ENCODE measurements at regions not wholly inside any gene's neighbourhood (a gene's known extent, or its start where the extent isn't known, plus 50 kb on each side); places are given as distances from the start of the nearest gene placed in this dataset.

GRCh38 chr4:180500154-180500553 is 1743.0 kb upstream of the TENM3 start:
- TF ChIP-seq CTCF (IDR thresholded peaks at IDR 0.05; ENCODE audit: control insufficient read depth, insufficient read depth, low read depth, low read length, missing control alignments): no peak
- no peak overlapping the region for H3K4me3 ChIP-seq (ENCODE audit: control insufficient read depth, low read depth, low read length)
- DNase-seq (ENCODE audit: low read depth): no peak

GRCh38 chr4:180512801-180513475 is 1730.3 kb upstream of the TENM3 start:
- no peak for TF ChIP-seq CTCF (IDR thresholded peaks at IDR 0.05; ENCODE audit: control insufficient read depth, insufficient read depth, low read depth, low read length, missing control alignments)
- no peak for DNase-seq (ENCODE audit: low read depth)
- H3K4me3 ChIP-seq (ENCODE audit: control insufficient read depth, low read depth, low read length): no peak overlapping the region

DNA sequence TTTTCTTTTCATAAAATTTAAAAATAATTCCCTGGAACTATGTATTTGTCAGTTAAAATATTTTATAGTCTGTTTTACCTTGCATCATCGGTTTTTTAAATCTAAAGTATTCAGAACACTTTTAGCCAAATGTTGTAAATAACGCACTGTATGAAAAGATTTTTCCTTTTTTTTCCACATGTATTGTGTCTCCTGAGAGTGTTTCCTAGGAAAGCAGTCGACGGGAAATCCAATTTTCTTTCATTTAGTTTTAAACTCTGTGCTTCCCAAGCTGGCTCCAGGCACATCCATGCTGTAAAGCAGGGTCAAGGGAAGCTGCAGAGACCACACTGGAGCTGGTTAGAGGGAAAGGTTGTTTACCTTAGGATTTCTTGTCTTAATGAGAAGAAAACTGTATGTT is 1724.3 kb upstream of the TENM3 start:
- no peak for TF ChIP-seq CTCF (IDR thresholded peaks at IDR 0.05; ENCODE audit: control insufficient read depth, insufficient read depth, low read depth, low read length, missing control alignments)
- H3K4me3 ChIP-seq (ENCODE audit: control insufficient read depth, low read depth, low read length): no peak overlapping the region
- DNase-seq (ENCODE audit: low read depth): no peak

DNA sequence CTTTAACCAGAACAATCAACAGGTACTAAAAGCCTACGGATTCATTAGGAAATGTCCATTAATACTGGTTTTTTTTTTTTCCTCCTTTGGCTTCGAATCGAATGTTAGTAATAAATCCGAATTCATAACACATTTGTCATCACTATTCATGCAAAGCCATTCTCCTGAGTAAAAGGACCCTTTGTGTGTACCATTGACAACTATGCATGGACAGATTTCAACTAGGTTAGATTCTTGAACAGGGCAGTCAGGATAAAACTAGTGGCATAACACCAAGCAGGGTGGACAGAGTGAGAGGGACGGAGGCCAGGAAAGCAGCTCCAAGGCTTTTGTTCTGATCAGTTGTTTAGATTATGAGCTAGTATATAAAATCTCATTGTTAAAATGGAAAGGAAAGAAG is 1722.0 kb upstream of the TENM3 start:
- no peak for DNase-seq (ENCODE audit: low read depth)
- TF ChIP-seq CTCF (IDR thresholded peaks at IDR 0.05; ENCODE audit: control insufficient read depth, insufficient read depth, low read depth, low read length, missing control alignments): no peak

DNA sequence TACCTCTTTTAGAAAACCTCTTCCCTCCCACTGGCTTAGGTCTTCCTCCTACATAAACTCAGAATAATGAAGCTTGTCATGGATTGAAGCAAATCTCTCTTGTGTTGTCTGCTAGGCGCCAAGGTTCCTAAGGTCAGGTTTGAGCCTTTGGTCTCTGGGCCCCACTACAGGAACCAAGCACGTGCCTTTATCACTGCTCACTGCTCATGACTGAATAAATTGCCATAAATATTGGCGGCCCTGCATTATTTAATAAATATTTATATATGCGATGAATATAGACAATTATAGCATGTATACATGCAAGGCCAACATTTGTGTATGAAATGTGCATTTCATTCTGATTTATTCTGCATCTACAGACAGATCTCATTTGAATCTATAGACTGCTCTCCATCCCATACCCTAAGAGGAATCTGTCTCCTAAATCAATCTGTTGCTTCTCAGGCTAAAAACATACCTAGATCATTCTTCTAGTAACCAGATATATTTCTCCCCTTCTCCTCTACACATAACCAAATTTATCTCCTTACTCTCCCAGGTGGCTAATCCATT is 1717.6 kb upstream of the TENM3 start:
- no peak for TF ChIP-seq CTCF (IDR thresholded peaks at IDR 0.05; ENCODE audit: control insufficient read depth, insufficient read depth, low read depth, low read length, missing control alignments)
- H3K4me3 ChIP-seq (ENCODE audit: control insufficient read depth, low read depth, low read length): no peak overlapping the region
- DNase-seq (ENCODE audit: low read depth): no peak

More for the DNA sequence above, 1722.0 kb upstream of the TENM3 start:
- no peak overlapping the region for H3K4me3 ChIP-seq (ENCODE audit: control insufficient read depth, low read depth, low read length)

DNA sequence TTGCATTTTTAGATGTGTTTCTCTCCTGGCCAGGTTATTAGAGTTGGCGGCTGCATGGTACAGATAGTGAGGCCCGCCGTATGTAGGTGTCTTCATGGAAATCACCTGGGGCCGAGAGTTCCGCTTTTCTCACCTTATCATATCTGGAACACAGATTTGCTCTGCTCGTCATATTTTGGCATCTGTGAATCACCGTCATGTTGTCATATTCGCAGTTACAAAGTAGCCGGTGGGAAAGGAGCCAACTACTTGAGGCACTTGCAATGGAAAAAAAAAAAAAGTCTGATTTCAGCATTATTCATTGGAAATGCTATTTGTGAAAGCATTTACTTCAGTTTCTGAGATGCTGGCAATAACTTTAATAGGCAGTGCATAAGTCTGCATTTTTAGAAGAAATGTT is 1715.2 kb upstream of the TENM3 start:
- H3K4me3 ChIP-seq (ENCODE audit: control insufficient read depth, low read depth, low read length): no peak overlapping the region
- no peak for TF ChIP-seq CTCF (IDR thresholded peaks at IDR 0.05; ENCODE audit: control insufficient read depth, insufficient read depth, low read depth, low read length, missing control alignments)
- DNase-seq (ENCODE audit: low read depth): no peak

Measured in AG09309 (cell line).